ENCODE measurements at regions not wholly inside any gene's neighbourhood (a gene's known extent, or its start where the extent isn't known, plus 50 kb on each side); places are given as distances from the start of the nearest gene placed in this dataset.

- TF ChIP-seq CTCF (conservative IDR thresholded peaks at IDR 0.05; ENCODE audit: low read depth, low read length): no peak
- no peak for TF ChIP-seq USF2 (IDR thresholded peaks at IDR 0.05; ENCODE audit: low read depth, low read length)
- no peak for TF ChIP-seq MXI1 (IDR thresholded peaks at IDR 0.05; ENCODE audit: borderline replicate concordance, low read depth, low read length)
- no peak for TF ChIP-seq RCOR1 (IDR thresholded peaks at IDR 0.05; ENCODE audit: insufficient replicate concordance, low read length)
- no peak for TF ChIP-seq POLR2A (IDR thresholded peaks at IDR 0.05; ENCODE audit: low read depth, low read length)
These were observed 60.8 kb upstream of the FMR1 start for GRCh38 chrX:147850875-147851274.

All from IMR-90 (cell line).